RCC 7860 (cell line): ENCODE measurements at regions not wholly inside any gene's neighbourhood (a gene's known extent, or its start where the extent isn't known, plus 50 kb on each side); places are given as distances from the start of the nearest gene placed in this dataset.
A peak's percentile ranks its signal among the peaks of the same experiment; 100 is the strongest.
"Not testable (repeated sequence)": the region's sequence is repeated elsewhere in the genome, so short reads cannot be mapped to it uniquely, and the experiment has no call there.

Experiments
- DNase-seq: peaks from one replicate; pipeline ENCODE4 v3.0.0-alpha.2; 2015; ENCODE audit warnings: low spot score
- FAIRE-seq: peaks from 2 replicates; lab custom pipeline; 2012; peaks lifted over from hg19 to GRCh38; lab: Jason Lieb, UNC

DNA sequence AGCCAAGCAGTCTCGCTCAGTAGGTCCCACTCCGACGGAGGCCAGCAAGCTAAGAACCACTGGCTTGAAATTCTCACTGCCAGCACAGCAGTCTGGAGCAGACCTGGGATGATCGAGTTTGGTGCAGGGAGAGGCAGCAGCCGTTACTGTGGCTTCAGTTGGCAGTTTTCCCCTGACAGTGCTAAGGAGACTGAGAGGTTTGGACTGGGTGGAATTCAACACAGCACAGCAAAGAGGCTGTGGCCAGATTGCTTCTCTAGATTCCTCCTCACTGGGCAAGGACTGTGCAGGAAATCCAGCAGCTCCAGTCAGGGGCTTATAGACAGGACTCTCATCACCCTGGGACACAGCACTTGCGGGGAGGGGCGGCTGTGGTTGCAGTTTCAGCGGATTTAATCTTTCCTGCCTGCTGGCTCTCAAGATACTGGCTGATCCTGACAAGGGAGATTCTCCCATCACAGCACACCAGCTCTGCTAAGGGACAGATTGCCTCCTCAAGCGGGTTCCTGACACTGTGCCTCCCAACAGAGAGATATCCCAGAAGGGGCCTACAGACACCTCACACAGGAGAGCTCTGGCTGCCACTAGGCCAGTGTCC is 122.1 kb downstream of the YIPF5 start:
- DNase-seq: no peak
- FAIRE-seq: no peak

GRCh38 chr5:144055391-144055790 is 115.1 kb downstream of the YIPF5 start:
- DNase-seq, FAIRE-seq: not testable (repeated sequence)

DNA sequence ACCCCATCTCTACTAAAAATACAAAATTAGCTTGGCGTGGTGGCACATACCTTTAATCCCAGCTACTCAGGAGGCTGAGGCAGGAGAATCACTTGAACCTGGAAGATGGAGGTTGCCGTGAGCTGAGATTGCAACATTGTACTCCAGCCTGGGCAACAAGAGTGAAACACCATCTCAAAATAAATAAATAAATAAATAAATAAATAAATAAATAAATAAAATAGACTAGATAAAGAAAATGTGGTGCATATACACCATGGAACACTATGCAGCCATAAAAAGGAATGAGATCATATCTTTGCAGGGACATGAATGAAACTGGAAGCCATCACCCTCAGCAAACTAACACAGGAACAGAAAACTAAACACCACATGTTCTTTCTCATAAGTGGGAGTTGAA is 110.4 kb downstream of the YIPF5 start:
- not testable (repeated sequence) for DNase-seq, FAIRE-seq

- peak; percentile 29 for DNase-seq
- no peak for FAIRE-seq
Observed at GRCh38 chr5:144060598-144060997, 109.9 kb downstream of the YIPF5 start.

DNA sequence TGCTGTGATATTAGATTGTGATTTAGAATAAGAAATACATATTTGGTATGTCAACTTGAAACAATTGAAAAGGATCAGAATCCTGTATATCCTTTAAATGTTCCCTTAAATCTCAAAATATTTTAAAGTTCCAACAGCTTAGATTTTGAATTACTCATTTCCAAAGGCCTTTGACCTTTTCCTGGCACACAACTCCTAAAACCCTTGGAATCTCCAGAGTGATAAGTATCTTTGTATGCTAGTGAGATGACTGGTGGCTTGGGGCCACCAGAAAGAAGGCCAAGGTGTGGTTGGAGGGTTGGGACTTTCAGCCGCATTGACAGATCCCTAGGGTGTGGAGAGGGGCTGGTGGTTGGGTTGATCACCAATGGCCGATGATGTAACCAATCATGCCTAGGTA is 104.7 kb downstream of the YIPF5 start:
- no peak for FAIRE-seq
- DNase-seq: no peak

DNA sequence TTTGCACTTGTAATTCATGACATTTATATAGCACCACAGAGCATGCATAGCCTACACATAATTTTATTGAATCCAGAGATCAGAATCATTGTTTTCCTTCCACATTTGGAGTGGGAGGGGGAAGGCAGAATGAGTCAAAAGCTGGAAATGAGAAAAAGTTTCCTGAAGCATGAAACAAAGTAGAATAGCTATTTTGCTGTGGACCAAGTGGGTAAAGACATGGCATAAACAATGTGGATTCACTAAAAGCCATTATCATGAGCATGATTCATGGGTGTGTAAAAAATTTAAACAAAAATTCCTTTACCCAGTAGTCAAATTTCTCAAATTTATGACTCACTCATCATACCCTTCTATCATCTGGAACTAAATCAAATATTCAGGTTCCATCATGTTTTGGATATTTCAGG is 97.9 kb downstream of the YIPF5 start:
- peak; percentile 11 for DNase-seq
- no peak for FAIRE-seq

DNA sequence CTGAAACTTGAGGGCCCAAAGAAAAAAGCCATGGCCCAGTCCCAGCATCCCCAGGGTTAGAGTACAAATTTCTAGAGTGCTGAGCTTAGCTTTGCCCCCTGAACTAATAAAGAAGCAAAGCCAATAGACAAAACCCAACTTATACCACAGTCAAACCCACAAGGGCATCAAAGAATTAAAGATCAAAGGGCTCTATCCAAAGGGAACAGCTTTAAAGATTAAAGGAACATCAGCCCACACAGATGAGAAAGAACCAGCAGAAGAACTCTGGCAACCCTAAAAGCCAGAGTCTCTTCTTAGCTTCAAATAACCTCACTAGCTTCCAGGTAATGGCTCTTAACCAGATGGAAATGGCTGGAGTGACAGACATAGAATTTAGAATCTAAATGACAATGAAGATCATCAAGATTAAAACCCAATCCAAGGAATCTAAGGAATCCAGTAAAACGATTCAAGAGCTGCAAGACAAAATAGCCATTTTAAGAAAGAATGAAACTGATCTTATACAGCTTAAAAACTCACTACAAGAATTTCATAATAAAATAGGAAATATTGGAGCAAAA is 93.9 kb downstream of the YIPF5 start:
- FAIRE-seq (no peak), DNase-seq (no peak)

GRCh38 chr5:144083185-144083584 is 87.3 kb downstream of the YIPF5 start:
- no peak for FAIRE-seq
- no peak for DNase-seq

GRCh38 chr5:144084971-144085370 is 85.5 kb downstream of the YIPF5 start:
- FAIRE-seq (no peak), DNase-seq (no peak)

DNA sequence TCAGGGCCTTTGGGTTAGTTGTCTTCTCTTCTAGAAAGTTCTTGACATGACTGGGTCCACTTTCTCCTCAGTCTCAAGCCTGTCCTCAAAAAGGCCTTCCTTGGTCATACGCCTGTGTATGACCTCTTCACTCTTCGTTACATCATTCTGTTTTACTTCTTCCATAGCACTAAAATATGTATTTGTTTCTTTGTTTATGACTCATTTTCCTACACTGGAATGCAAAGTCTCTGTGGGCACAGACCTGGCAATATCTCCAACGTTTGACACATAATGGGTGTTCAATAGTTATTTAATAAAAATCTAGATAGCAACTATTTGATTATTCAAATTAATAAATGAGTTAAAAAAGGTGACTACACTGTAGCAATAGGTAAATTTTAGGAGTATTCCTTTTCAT is 85.1 kb downstream of the YIPF5 start:
- DNase-seq: no peak
- no peak for FAIRE-seq

- no peak for FAIRE-seq
Observed at GRCh38 chr5:144086295-144086694, 84.2 kb downstream of the YIPF5 start.

DNA sequence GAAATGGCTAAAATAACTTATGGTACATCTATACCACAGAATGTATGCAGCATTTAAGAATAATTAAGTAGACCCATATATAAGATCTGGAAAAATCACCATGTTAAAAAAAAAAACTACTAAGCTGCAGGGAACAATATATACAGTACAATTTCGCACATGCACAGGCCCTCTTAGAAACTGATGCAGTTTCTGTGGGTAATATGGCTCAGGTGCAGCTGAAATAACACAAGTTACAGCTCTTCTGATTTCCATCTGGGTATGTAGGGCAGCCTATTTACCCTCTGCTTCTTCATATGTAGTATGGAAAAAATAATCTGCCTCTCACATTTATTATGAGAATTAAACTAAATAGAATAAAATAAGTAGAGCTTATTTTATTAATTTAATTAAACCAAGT is 82.9 kb downstream of the YIPF5 start:
- DNase-seq (no peak), FAIRE-seq (no peak)

More at GRCh38 chr5:144086295-144086694, 84.2 kb downstream of the YIPF5 start:
- DNase-seq: no peak

GRCh38 chr5:144088206-144089064 is 82.0 kb downstream of the YIPF5 start:
- DNase-seq: no peak

DNA sequence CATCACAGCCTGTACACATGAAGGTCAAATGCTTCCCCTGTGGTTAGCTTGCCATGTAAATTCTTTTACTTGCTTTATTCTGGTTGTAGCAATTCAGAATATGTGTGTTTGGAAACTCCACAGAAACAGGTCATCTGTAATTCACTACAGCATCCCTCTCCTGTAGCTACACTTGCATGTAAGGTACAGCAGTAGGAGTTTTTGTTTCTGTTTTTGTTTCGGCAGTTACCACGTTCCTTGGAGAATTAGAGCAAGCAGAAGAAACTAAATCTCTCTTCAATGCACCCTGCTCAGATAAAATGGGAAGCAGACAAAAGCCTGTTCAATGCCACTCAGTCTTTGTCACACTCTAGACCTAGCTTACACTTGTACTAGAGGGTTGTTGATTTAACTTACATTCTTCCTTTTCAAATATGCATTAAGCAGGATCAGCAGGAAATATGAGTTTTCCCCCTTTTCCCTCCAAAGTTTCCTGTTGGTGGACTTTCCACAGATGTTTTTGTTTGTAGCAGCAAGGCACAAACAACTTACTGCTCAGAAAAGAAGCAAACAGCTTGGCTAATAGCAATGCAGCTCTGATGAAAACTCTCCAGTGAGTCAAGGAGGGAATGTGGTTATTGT is 80.9 kb downstream of the YIPF5 start:
- FAIRE-seq: no peak

More at GRCh38 chr5:144088206-144089064, 82.0 kb downstream of the YIPF5 start:
- no peak for FAIRE-seq

GRCh38 chr5:144092508-144092907 is 78.0 kb downstream of the YIPF5 start:
- FAIRE-seq (no peak), DNase-seq (no peak)

More for the DNA sequence above, 80.9 kb downstream of the YIPF5 start:
- no peak for DNase-seq

DNA sequence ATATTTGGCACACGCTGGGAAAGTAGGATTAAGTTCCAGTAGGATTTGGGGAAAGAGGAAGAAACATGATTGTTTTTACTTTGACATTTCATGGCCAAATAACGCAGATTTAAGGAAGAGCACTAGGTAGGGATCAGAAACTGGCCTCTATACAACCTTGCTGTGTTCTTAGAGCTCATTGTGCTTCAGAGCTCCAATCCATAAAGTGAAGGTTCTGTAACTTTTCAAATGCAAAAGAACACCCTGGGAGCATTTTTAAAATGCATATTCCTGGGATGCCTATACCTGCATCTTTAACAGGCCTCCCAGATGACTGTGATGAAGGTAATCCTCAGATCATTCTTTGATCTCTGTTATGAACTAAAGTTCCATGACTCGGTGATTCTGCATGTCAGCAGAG is 77.1 kb downstream of the YIPF5 start:
- DNase-seq: no peak
- FAIRE-seq: no peak

GRCh38 chr5:144093868-144094267 is 76.6 kb downstream of the YIPF5 start:
- DNase-seq: no peak
- FAIRE-seq: no peak

DNA sequence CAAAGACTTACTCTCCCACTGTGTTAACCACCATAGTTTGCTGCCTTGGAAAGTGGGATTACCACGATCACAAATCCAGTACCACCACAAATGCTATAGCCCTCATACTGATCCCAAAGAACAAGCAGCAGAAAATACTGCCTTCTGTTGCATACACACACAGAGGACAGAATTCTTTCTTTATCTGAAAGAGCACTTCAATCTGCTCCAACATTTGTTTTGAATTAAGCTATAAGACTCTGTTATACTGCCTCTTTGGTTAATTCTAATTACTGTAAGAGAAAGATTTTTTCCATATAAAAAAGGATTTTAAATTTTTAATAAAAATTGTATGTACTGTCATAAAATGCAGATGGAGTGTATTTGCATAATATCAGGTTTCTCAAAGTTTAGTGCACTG is 69.8 kb downstream of the YIPF5 start:
- FAIRE-seq: no peak

GRCh38 chr5:144101616-144102015 is 68.8 kb downstream of the YIPF5 start:
- DNase-seq (no peak), FAIRE-seq (no peak)

More for the DNA sequence above, 69.8 kb downstream of the YIPF5 start:
- DNase-seq: no peak

GRCh38 chr5:144102361-144102760 is 68.1 kb downstream of the YIPF5 start:
- FAIRE-seq (no peak), DNase-seq (no peak)

DNA sequence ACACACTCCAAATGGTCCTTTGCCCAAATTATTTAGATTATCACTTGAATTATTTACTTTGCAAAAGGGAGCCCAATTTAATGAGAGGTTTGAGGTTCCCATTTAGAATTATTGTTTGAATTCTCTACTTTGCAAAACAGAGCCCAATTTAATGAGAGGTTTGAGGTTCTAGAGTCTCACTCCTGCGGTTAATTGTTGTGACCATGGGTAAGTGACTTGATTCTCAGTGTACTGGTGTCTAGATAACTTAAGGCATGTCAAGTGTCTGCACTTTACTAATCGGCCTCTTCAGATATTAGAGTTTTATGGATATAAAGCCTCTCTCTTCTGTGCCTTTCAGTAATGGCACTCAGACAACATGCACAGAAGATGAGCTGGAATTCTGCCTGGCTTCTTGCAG is 67.5 kb downstream of the YIPF5 start:
- DNase-seq (no peak), FAIRE-seq (no peak)
